ENCODE measurements at regions not wholly inside any gene's neighbourhood (a gene's known extent, or its start where the extent isn't known, plus 50 kb on each side); places are given as distances from the start of the nearest gene placed in this dataset.

- peaks cover 4% of the 10 kb centered on the region; the same call in 1 of the 2 replicates for H3K36me3 ChIP-seq
- no peak overlapping the region for H3K4me3 ChIP-seq
- H3K27ac ChIP-seq, result peak overlapping the region; percentile 99; the same call in 1 of the 2 replicates
- H3K4me1 ChIP-seq (replicated peaks), result peaks cover 56% of the 10 kb centered on the region
- DNase-seq (ENCODE audit: low read depth in 1 of 2, low spot score in 2 of 2), result no peak
- H3K9me3 ChIP-seq (replicated peaks), result 0 out of 2 replicates have a peak, but pooled peaks cover 3% of the 10 kb centered on the region
- no peaks in the 10 kb centered on the region for H3K27me3 ChIP-seq (replicated peaks)
Measured at GRCh38 chr9:129484352-129485000, 136.4 kb downstream of the C9orf50 start.

- DNase-seq (ENCODE audit: low read depth in 1 of 2, low spot score in 2 of 2), result peak; percentile 61 to 70
- Histone ChIP-seq H3K27ac (peak overlapping the region; percentile 99), H3K27me3 (replicated peaks) (no peaks in the 10 kb centered on the region), H3K36me3 (peaks cover 4% of the 10 kb centered on the region; the same call in 1 of the 2 replicates), H3K4me1 (replicated peaks) (peaks cover 48% of the 10 kb centered on the region), H3K9me3 (replicated peaks) (0 out of 2 replicates have a peak, but pooled peaks cover 3% of the 10 kb centered on the region), H3K4me3 (peak overlapping the region; percentile 36)
Measured at GRCh38 chr9:129483415-129484351, 137.2 kb downstream of the C9orf50 start.

- peaks cover 41% of the 10 kb centered on the region for H3K4me1 ChIP-seq (replicated peaks)
- peak overlapping the region; percentile 36 for H3K4me3 ChIP-seq
- peaks cover 4% of the 10 kb centered on the region; the same call in 1 of the 2 replicates for H3K36me3 ChIP-seq
- peak; percentile 81 to 91 for DNase-seq (ENCODE audit: low read depth in 1 of 2, low spot score in 2 of 2)
- H3K9me3 ChIP-seq (replicated peaks), result 0 out of 2 replicates have a peak, but pooled peaks cover 3% of the 10 kb centered on the region
- H3K27me3 ChIP-seq (replicated peaks), result no peaks in the 10 kb centered on the region
- H3K27ac ChIP-seq, result peak overlapping the region; percentile 99
Measured at GRCh38 chr9:129482521-129483414, 138.1 kb downstream of the C9orf50 start.

GRCh38 chr9:129481810-129482511 lies 138.9 kb downstream of the C9orf50 start:
- Histone ChIP-seq H3K36me3 (peaks cover 4% of the 10 kb centered on the region; the same call in 1 of the 2 replicates), H3K4me1 (replicated peaks) (peaks cover 34% of the 10 kb centered on the region), H3K4me3 (peak overlapping the region; percentile 36), H3K27ac (peak overlapping the region; percentile 99), H3K27me3 (replicated peaks) (no peaks in the 10 kb centered on the region), H3K9me3 (replicated peaks) (0 out of 2 replicates have a peak, but pooled peaks cover 3% of the 10 kb centered on the region)
- DNase-seq (ENCODE audit: low read depth in 1 of 2, low spot score in 2 of 2), result peak; percentile 51 to 78

GRCh38 chr9:129481424-129481809 lies 139.5 kb downstream of the C9orf50 start:
- Histone ChIP-seq H3K9me3 (replicated peaks) (0 out of 2 replicates have a peak, but pooled peaks cover 3% of the 10 kb centered on the region), H3K4me3 (no peak overlapping the region), H3K27me3 (replicated peaks) (no peaks in the 10 kb centered on the region), H3K4me1 (replicated peaks) (peaks cover 35% of the 10 kb centered on the region), H3K36me3 (peaks cover 4% of the 10 kb centered on the region; the same call in 1 of the 2 replicates), H3K27ac (peak overlapping the region; percentile 99)
- DNase-seq (ENCODE audit: low read depth in 1 of 2, low spot score in 2 of 2), result no peak

- H3K4me3 ChIP-seq, result no peak overlapping the region
- H3K36me3 ChIP-seq, result peaks cover 4% of the 10 kb centered on the region; the same call in 1 of the 2 replicates
- peaks cover 37% of the 10 kb centered on the region for H3K4me1 ChIP-seq (replicated peaks)
- no peak for DNase-seq (ENCODE audit: low read depth in 1 of 2, low spot score in 2 of 2)
- 0 out of 2 replicates have a peak, but pooled peaks cover 3% of the 10 kb centered on the region for H3K9me3 ChIP-seq (replicated peaks)
- no peaks in the 10 kb centered on the region for H3K27me3 ChIP-seq (replicated peaks)
- no peak overlapping the region for H3K27ac ChIP-seq
Measured at GRCh38 chr9:129480745-129481144, 140.2 kb downstream of the C9orf50 start.

- Histone ChIP-seq H3K4me3 (no peak overlapping the region), H3K36me3 (peaks cover 4% of the 10 kb centered on the region; the same call in 1 of the 2 replicates), H3K9me3 (replicated peaks) (0 out of 2 replicates have a peak, but pooled peaks cover 3% of the 10 kb centered on the region), H3K27ac (no peak overlapping the region), H3K4me1 (replicated peaks) (peaks cover 37% of the 10 kb centered on the region), H3K27me3 (replicated peaks) (no peaks in the 10 kb centered on the region)
- no peak for DNase-seq (ENCODE audit: low read depth in 1 of 2, low spot score in 2 of 2)
Measured at GRCh38 chr9:129480227-129480626, 140.7 kb downstream of the C9orf50 start.

- Histone ChIP-seq H3K27ac (no peak overlapping the region), H3K4me1 (replicated peaks) (peaks cover 37% of the 10 kb centered on the region), H3K4me3 (no peak overlapping the region), H3K36me3 (peaks cover 4% of the 10 kb centered on the region; the same call in 1 of the 2 replicates), H3K27me3 (replicated peaks) (no peaks in the 10 kb centered on the region), H3K9me3 (replicated peaks) (0 out of 2 replicates have a peak, but pooled peaks cover 3% of the 10 kb centered on the region)
- DNase-seq (ENCODE audit: low read depth in 1 of 2, low spot score in 2 of 2), result no peak
Measured at GRCh38 chr9:129479631-129480011, 141.3 kb downstream of the C9orf50 start.

GRCh38 chr9:129478961-129479630 lies 141.8 kb downstream of the C9orf50 start:
- H3K27me3 ChIP-seq (replicated peaks), result no peaks in the 10 kb centered on the region
- no peak overlapping the region for H3K4me3 ChIP-seq
- peaks cover 32% of the 10 kb centered on the region for H3K4me1 ChIP-seq (replicated peaks)
- no peak for DNase-seq (ENCODE audit: low read depth in 1 of 2, low spot score in 2 of 2)
- peaks cover 4% of the 10 kb centered on the region; the same call in 1 of the 2 replicates for H3K36me3 ChIP-seq
- 0 out of 2 replicates have a peak, but pooled peaks cover 3% of the 10 kb centered on the region for H3K9me3 ChIP-seq (replicated peaks)
- H3K27ac ChIP-seq, result no peak overlapping the region

- H3K9me3 ChIP-seq (replicated peaks), result no peaks in the 10 kb centered on the region
- H3K27me3 ChIP-seq (replicated peaks), result no peaks in the 10 kb centered on the region
- H3K4me1 ChIP-seq (replicated peaks), result peaks cover 26% of the 10 kb centered on the region
- no peak for DNase-seq (ENCODE audit: low read depth in 1 of 2, low spot score in 2 of 2)
- no peak overlapping the region for H3K27ac ChIP-seq
- H3K36me3 ChIP-seq, result peaks cover 3% of the 10 kb centered on the region; the same call in 1 of the 2 replicates
- no peak overlapping the region for H3K4me3 ChIP-seq
Measured at GRCh38 chr9:129478461-129478860, 142.4 kb downstream of the C9orf50 start.

GRCh38 chr9:129476821-129477611 lies 143.9 kb downstream of the C9orf50 start:
- DNase-seq (ENCODE audit: low read depth in 1 of 2, low spot score in 2 of 2), result no peak
- H3K9me3 ChIP-seq (replicated peaks), result no peaks in the 10 kb centered on the region
- no peak overlapping the region for H3K4me3 ChIP-seq
- H3K4me1 ChIP-seq (replicated peaks), result peaks cover 14% of the 10 kb centered on the region
- no peak overlapping the region for H3K27ac ChIP-seq
- no peaks in the 10 kb centered on the region for H3K36me3 ChIP-seq
- no peaks in the 10 kb centered on the region for H3K27me3 ChIP-seq (replicated peaks)
